ENCODE measurements at regions not wholly inside any gene's neighbourhood (a gene's known extent, or its start where the extent isn't known, plus 50 kb on each side); places are given as distances from the start of the nearest gene placed in this dataset.

DNA sequence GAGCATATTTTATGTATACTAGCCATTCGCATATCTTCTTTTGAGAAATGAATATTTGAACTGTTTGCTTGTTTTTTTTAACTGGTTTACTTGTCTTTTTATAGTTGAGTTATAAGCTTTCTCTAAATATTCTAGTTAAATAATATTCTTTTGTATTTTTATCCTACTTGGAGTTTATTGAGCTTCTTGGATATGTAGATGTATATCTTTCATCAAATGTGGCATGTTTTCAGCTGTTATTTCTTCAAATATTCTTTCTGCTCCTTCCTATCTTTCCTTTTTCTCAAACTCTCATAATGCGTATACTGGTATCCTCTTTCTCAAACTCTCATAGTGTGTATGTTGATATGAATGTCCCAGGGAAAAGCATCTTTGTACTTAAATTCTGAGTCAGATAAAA lies 100.3 kb upstream of the NCKAP5 start:
- Mint-ChIP-seq H3K4me1 (ENCODE audit: low read depth, unreplicated experiment) (peaks cover 10% of the 10 kb centered on the region), H3K27me3 (ENCODE audit: unreplicated experiment) (no peaks in the 10 kb centered on the region)
- CTCF ChIA-PET: no interaction called here

DNA sequence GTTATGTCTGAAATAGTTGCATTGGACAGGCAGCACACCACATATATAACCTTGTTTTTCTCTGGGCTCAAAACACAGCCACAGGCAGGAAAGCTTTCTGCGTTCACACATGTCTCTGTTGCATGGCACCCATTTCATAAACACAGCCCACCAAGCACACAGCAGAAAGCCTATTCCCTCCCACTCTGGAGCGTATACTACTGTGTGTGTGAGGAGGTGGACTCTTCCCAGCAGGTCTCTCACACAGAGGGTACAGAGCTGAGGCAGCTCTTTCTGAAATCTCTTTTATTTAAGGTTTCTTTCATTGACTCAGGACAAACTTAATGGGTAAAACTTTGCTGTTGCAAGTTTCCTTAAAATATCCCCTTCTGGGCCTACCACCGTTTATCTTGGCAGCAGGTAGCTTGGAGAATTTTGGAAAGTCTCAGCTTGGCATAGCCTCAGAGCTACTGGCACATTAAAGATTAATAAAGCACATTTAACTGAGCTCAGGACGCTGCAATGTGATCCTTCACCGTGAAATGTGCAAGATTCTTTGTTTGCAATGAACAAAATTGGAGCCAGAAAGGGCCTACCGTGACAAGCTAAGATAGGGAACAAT lies 105.1 kb upstream of the NCKAP5 start:
- peak overlapping the region; percentile 70 for H3K4me3 Mint-ChIP-seq (ENCODE audit: low read depth, unreplicated experiment)
- intact Hi-C loops (cut with micrococcal nuclease; ENCODE audit: unreplicated experiment): no loop called here

More for the DNA sequence above, 100.3 kb upstream of the NCKAP5 start:
- H3K27ac Mint-ChIP-seq (ENCODE audit: unreplicated experiment): no peak overlapping the region
- H3K36me3 Mint-ChIP-seq (ENCODE audit: insufficient read depth, unreplicated experiment): no peaks in the 10 kb centered on the region
- H3K9me3 Mint-ChIP-seq (ENCODE audit: low read depth, unreplicated experiment): peaks cover 3% of the 10 kb centered on the region
- TF ChIP-seq, protein P1, sequence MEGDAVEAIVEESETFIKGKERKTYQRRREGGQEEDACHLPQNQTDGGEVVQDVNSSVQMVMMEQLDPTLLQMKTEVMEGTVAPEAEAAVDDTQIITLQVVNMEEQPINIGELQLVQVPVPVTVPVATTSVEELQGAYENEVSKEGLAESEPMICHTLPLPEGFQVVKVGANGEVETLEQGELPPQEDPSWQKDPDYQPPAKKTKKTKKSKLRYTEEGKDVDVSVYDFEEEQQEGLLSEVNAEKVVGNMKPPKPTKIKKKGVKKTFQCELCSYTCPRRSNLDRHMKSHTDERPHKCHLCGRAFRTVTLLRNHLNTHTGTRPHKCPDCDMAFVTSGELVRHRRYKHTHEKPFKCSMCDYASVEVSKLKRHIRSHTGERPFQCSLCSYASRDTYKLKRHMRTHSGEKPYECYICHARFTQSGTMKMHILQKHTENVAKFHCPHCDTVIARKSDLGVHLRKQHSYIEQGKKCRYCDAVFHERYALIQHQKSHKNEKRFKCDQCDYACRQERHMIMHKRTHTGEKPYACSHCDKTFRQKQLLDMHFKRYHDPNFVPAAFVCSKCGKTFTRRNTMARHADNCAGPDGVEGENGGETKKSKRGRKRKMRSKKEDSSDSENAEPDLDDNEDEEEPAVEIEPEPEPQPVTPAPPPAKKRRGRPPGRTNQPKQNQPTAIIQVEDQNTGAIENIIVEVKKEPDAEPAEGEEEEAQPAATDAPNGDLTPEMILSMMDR (IDR thresholded peaks at IDR 0.05; ENCODE audit: unreplicated experiment): no peak
- intact Hi-C loops (cut with micrococcal nuclease; ENCODE audit: unreplicated experiment): no loop called here
- BruUV-seq (replicated peaks): no TSS peak
- no peak for DNase-seq
- H3K4me3 Mint-ChIP-seq (ENCODE audit: low read depth, unreplicated experiment): no peak overlapping the region

DNA sequence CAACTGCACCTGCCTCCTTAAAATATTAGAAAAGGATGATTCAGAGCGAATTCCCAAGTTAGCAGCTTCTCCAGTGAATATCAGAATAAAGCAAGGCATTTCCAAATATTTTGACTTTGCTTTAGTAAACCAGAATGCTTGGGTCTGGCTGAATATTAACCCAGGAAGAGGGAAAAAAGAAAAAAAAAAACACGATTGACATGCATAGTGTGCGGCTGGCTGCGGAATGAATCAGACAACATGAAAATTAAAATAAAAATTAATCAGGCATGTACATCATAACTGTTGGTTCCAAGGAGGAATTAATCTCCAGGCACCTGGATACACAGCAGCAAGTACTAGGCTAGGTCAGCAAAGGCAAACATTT lies 105.8 kb upstream of the NCKAP5 start:
- no peaks in the 10 kb centered on the region for H3K36me3 Mint-ChIP-seq (ENCODE audit: insufficient read depth, unreplicated experiment)
- H3K9me3 Mint-ChIP-seq (ENCODE audit: low read depth, unreplicated experiment): no peaks in the 10 kb centered on the region
- CTCF ChIA-PET: no interaction called here
- intact Hi-C loops (cut with micrococcal nuclease; ENCODE audit: unreplicated experiment): no loop called here
- TF ChIP-seq, protein P1 (IDR thresholded peaks at IDR 0.05; ENCODE audit: unreplicated experiment): no peak
- no TSS peak for BruUV-seq (replicated peaks)
- no peak overlapping the region for H3K27ac Mint-ChIP-seq (ENCODE audit: unreplicated experiment)
- no peak for DNase-seq
- H3K4me1 Mint-ChIP-seq (ENCODE audit: low read depth, unreplicated experiment): peaks cover 31% of the 10 kb centered on the region
- H3K27me3 Mint-ChIP-seq (ENCODE audit: unreplicated experiment): no peaks in the 10 kb centered on the region
- peak overlapping the region; percentile 70 for H3K4me3 Mint-ChIP-seq (ENCODE audit: low read depth, unreplicated experiment)

More for the DNA sequence above, 105.1 kb upstream of the NCKAP5 start:
- H3K27me3 Mint-ChIP-seq (ENCODE audit: unreplicated experiment): no peaks in the 10 kb centered on the region
- H3K36me3 Mint-ChIP-seq (ENCODE audit: insufficient read depth, unreplicated experiment): no peaks in the 10 kb centered on the region
- DNase-seq: no peak
- CTCF ChIA-PET: no interaction called here
- no peak overlapping the region for H3K27ac Mint-ChIP-seq (ENCODE audit: unreplicated experiment)
- H3K4me1 Mint-ChIP-seq (ENCODE audit: low read depth, unreplicated experiment): peaks cover 31% of the 10 kb centered on the region
- TF ChIP-seq, protein P1 (IDR thresholded peaks at IDR 0.05; ENCODE audit: unreplicated experiment): no peak
- BruUV-seq (replicated peaks): no TSS peak
- peaks cover 3% of the 10 kb centered on the region for H3K9me3 Mint-ChIP-seq (ENCODE audit: low read depth, unreplicated experiment)

DNA sequence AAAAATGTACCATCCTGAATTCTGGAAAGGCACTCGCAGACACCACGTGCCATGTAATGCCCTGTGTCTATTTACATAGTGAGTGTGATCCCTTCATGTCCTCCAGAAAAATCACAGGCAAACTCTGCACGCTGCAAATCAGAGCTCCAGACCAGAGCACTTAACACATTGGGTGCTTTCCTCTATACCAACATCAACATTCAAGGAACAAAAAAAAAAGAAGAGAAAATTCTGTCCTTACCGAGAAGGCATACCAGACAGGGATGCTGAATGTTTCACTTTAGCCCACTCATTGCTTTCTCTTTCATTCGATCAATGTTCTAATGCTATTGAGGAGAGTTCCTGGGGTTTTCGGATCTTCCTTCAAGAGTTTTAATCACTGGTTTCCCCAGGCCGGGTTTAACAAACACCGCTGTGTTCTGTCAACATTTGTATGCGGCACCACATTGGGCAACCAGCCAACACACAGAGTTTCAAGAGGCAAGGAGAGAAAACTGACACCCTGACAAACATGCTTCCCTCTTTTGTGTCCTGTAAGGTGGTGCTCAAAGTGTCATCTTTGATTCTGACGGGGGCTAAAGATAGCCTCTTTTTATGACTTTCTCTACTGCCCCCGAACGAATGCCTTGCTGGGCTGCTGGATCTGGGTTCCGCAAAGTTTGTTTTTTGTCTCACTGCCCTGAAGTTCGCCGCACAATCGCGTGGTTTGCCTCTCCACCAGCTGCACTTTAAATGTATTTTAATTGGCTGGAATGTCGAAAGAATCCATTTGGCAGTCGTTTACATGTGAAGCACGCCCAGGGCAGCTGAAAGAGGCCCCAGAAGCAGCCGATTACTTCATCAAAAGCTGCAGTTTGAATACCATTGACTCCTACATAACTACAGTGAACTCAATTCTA lies 106.4 kb upstream of the NCKAP5 start:
- peaks cover 31% of the 10 kb centered on the region for H3K4me1 Mint-ChIP-seq (ENCODE audit: low read depth, unreplicated experiment)
- intact Hi-C loops (cut with micrococcal nuclease; ENCODE audit: unreplicated experiment): no loop called here
- BruUV-seq (replicated peaks): no TSS peak
- CTCF ChIA-PET: no interaction called here
- H3K36me3 Mint-ChIP-seq (ENCODE audit: insufficient read depth, unreplicated experiment): no peaks in the 10 kb centered on the region
- TF ChIP-seq, protein P1 (IDR thresholded peaks at IDR 0.05; ENCODE audit: unreplicated experiment): no peak
- no peak overlapping the region for H3K27ac Mint-ChIP-seq (ENCODE audit: unreplicated experiment)
- peak; percentile 43 for DNase-seq
- H3K9me3 Mint-ChIP-seq (ENCODE audit: low read depth, unreplicated experiment): no peaks in the 10 kb centered on the region
- H3K27me3 Mint-ChIP-seq (ENCODE audit: unreplicated experiment): no peaks in the 10 kb centered on the region
- peak overlapping the region; percentile 70 for H3K4me3 Mint-ChIP-seq (ENCODE audit: low read depth, unreplicated experiment)

All from Calu3 (cell line).